ENCODE measurements at regions not wholly inside any gene's neighbourhood (a gene's known extent, or its start where the extent isn't known, plus 50 kb on each side); places are given as distances from the start of the nearest gene placed in this dataset.

DNA sequence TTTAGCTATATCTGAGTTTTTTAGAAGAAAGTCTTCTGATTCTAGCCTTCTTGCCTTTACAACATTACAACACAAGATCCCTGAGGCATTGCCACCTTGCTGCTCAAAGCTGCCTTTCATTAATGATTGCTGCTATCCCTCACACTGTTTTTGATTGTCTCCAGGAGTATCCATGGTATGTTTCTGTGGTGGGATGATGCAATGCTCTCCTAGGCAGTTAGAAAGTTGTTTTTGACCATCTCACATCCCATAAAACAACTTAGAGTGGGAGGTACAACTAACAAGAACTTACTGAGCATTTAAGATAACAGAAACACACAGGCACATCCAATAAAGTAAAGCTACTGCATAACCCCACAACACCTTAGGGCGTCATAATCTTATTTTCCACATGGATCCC is 1156.0 kb upstream of the LRRTM3 start:
- no peak overlapping the region for H3K4me3 ChIP-seq
- no peaks in the 10 kb centered on the region for H3K4me1 ChIP-seq
- no peak for TF ChIP-seq EP300 (IDR thresholded peaks at IDR 0.05)
- no peak for TF ChIP-seq POLR2AphosphoS5 (IDR thresholded peaks at IDR 0.05)
- TF ChIP-seq, protein P1, sequence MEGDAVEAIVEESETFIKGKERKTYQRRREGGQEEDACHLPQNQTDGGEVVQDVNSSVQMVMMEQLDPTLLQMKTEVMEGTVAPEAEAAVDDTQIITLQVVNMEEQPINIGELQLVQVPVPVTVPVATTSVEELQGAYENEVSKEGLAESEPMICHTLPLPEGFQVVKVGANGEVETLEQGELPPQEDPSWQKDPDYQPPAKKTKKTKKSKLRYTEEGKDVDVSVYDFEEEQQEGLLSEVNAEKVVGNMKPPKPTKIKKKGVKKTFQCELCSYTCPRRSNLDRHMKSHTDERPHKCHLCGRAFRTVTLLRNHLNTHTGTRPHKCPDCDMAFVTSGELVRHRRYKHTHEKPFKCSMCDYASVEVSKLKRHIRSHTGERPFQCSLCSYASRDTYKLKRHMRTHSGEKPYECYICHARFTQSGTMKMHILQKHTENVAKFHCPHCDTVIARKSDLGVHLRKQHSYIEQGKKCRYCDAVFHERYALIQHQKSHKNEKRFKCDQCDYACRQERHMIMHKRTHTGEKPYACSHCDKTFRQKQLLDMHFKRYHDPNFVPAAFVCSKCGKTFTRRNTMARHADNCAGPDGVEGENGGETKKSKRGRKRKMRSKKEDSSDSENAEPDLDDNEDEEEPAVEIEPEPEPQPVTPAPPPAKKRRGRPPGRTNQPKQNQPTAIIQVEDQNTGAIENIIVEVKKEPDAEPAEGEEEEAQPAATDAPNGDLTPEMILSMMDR (IDR thresholded peaks at IDR 0.05) = no peak
- TF ChIP-seq POLR2A (IDR thresholded peaks at IDR 0.05) = no peak
- intact Hi-C loops (cut with DNase I) = no loop called here
- H3K27me3 ChIP-seq = no peaks in the 10 kb centered on the region
- H3K9me3 ChIP-seq = no peaks in the 10 kb centered on the region
- H3K27ac ChIP-seq = no peak overlapping the region
- no peaks in the 10 kb centered on the region for H3K36me3 ChIP-seq
- WGBS, 2 donors = 87 to 94% methylated on average over 1 of the region's 1 CpG
- no peak for DNase-seq

DNA sequence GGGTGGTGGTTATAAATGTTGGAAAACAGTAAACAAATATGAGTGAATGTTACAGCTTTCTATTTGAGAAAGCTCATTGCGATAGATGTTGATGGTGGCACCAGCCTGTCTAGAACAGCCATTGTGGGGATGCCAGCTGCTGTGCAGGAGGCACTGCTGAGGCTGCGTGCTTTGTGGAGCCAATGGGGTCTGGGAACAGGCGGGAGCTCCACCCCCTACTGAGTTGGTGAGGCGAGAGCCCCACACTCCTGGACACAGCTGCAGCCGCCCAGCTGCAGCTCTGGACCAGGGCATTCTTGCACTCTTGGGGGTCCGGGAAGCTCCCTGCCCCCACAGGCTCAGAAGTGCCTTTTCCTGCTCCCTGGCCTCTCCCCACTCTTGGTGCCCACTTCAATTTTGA is 1147.1 kb upstream of the LRRTM3 start:
- Histone ChIP-seq H3K36me3 (no peaks in the 10 kb centered on the region), H3K27me3 (no peaks in the 10 kb centered on the region), H3K9me3 (no peaks in the 10 kb centered on the region), H3K4me1 (no peaks in the 10 kb centered on the region), H3K27ac (no peak overlapping the region), H3K4me3 (no peak overlapping the region)
- WGBS, 2 donors = 95 to 96% methylated on average over 6 of the region's 6 CpGs
- intact Hi-C loops (cut with DNase I) = no loop called here
- no peak for DNase-seq
- TF ChIP-seq POLR2AphosphoS5 (IDR thresholded peaks at IDR 0.05) (no peak), EP300 (IDR thresholded peaks at IDR 0.05) (no peak), POLR2A (IDR thresholded peaks at IDR 0.05) (no peak)
- TF ChIP-seq, protein P1 (IDR thresholded peaks at IDR 0.05) = no peak

DNA sequence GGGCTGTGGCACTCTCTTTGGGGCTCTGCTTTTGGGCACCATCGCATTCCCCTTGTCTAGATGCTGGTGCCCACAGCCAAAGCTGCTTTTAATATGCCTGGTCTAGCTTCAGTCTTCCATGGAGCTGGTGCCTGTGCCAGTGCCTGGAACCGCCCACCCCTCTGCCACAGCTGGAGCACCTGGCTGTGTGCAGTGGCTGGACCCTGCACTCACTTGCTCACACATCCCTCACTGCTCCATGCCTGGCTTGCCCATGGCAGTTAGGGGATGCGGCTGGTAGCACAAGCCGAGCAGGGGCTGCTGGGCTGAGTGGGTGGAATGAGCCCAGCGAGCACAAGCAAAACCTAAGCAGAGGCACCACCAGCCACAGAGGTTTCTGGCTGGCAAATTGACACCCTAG is 1145.9 kb upstream of the LRRTM3 start:
- no peak for DNase-seq
- Histone ChIP-seq H3K36me3 (no peaks in the 10 kb centered on the region), H3K27me3 (no peaks in the 10 kb centered on the region), H3K4me1 (no peaks in the 10 kb centered on the region), H3K27ac (no peak overlapping the region), H3K4me3 (no peak overlapping the region), H3K9me3 (no peaks in the 10 kb centered on the region)
- 91 to 96% methylated on average over 5 of the region's 5 CpGs for WGBS, 2 donors
- TF ChIP-seq POLR2AphosphoS5 (IDR thresholded peaks at IDR 0.05) (no peak), EP300 (IDR thresholded peaks at IDR 0.05) (no peak), POLR2A (IDR thresholded peaks at IDR 0.05) (no peak)
- TF ChIP-seq, protein P1 (IDR thresholded peaks at IDR 0.05) = no peak
- intact Hi-C loops (cut with DNase I) = no loop called here

DNA sequence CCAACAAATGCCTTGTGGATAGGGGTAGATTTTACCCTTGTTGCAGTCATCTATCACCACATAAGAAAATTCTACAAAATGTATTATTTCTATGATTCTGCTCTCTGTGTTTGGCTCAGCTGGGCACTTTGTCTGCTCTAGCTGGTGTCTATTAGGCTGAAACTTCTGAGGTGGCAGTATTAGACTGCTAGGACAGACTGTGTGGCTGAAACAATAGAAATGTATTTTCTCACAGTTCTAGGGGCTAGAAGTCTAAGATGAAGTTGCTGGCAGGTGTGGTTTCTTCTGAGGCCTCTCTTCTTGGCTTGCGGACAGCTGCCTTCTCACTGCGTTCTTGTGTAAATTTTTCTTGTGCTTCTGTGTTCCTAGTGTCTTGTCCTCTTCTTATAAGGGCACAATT is 1139.6 kb upstream of the LRRTM3 start:
- no peak for DNase-seq
- no peak overlapping the region for H3K27ac ChIP-seq
- TF ChIP-seq POLR2A (IDR thresholded peaks at IDR 0.05) = no peak
- H3K4me1 ChIP-seq = no peaks in the 10 kb centered on the region
- intact Hi-C loops (cut with DNase I) = no loop called here
- H3K4me3 ChIP-seq = no peak overlapping the region
- H3K36me3 ChIP-seq = no peaks in the 10 kb centered on the region
- no peaks in the 10 kb centered on the region for H3K9me3 ChIP-seq
- H3K27me3 ChIP-seq = no peaks in the 10 kb centered on the region
- 76 to 97% methylated on average over 2 of the region's 2 CpGs for WGBS, 2 donors

DNA sequence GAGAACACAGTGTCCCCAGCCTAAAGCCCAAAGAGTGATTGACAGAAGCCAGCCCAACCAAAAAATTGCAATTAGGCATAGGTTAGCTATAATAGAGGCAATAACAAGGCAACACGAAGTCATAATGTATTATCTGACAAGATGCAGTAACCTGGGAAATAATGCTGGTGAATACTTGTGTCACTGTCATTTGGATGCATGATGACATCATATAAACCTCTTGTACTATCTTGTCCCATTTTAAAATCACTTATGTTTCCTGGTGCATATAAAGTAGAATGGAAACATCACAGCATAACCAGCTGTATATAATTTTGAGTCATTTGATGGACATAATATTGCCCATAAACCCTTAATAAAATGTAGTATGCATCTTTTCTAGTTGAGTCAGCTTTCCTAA is 1138.3 kb upstream of the LRRTM3 start:
- Histone ChIP-seq H3K36me3 (no peaks in the 10 kb centered on the region), H3K4me3 (no peak overlapping the region), H3K27ac (no peak overlapping the region), H3K9me3 (no peaks in the 10 kb centered on the region), H3K27me3 (no peaks in the 10 kb centered on the region), H3K4me1 (no peaks in the 10 kb centered on the region)
- DNase-seq = no peak
- TF ChIP-seq EP300 (IDR thresholded peaks at IDR 0.05) = no peak
- no peak for TF ChIP-seq POLR2A (IDR thresholded peaks at IDR 0.05)
- TF ChIP-seq, protein P1 (IDR thresholded peaks at IDR 0.05) = no peak
- no peak for TF ChIP-seq POLR2AphosphoS5 (IDR thresholded peaks at IDR 0.05)
- 61 to 77% methylated on average over 1 of the region's 1 CpG for WGBS, 2 donors
- intact Hi-C loops (cut with DNase I) = no loop called here
